ENCODE measurements at regions not wholly inside any gene's neighbourhood (a gene's known extent, or its start where the extent isn't known, plus 50 kb on each side); places are given as distances from the start of the nearest gene placed in this dataset.

DNA sequence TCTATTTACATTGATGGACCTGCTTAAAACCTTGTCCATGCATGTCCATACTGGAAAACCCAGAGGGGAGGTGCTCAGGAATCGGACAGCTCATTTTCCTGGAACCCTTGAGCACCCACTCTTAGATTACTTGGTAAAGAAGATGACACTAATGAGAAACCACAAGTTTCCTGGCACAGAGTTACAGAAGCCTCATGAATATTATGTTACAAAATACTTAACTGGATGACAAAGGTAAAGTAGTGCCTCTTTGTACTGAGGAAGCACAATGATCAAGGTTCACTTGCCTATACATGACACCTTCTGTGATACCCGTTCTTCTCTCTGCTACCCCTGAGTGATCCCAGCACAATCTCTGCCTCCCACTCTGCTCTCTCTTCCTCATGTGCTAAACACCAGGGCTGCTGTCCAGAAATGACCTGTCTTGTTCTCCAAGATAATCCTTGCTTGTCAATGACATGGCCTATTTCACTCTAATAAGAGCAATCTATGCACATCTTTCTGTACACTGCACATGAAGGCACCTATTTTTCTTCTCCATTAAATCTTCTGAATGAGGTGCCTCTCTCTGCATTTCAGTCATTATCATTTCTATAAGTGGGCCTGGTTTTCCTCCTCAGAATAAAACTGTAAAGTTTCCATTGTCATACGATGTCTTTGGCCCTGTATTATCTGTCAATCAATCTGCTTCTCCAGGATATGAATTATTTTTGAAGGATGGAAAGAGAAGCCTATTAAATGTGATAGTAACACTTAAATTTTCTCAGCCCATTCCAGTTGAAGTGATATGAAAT, 684.0 kb upstream of the ACO1 start:
- TF ChIP-seq CTCF (IDR thresholded peaks at IDR 0.05) = no peak
- no peak for TF ChIP-seq POLR2A (IDR thresholded peaks at IDR 0.05)

Measured in lower leg skin (tissue), 3 donors.